ENCODE measurements at regions not wholly inside any gene's neighbourhood (a gene's known extent, or its start where the extent isn't known, plus 50 kb on each side); places are given as distances from the start of the nearest gene placed in this dataset.

DNA sequence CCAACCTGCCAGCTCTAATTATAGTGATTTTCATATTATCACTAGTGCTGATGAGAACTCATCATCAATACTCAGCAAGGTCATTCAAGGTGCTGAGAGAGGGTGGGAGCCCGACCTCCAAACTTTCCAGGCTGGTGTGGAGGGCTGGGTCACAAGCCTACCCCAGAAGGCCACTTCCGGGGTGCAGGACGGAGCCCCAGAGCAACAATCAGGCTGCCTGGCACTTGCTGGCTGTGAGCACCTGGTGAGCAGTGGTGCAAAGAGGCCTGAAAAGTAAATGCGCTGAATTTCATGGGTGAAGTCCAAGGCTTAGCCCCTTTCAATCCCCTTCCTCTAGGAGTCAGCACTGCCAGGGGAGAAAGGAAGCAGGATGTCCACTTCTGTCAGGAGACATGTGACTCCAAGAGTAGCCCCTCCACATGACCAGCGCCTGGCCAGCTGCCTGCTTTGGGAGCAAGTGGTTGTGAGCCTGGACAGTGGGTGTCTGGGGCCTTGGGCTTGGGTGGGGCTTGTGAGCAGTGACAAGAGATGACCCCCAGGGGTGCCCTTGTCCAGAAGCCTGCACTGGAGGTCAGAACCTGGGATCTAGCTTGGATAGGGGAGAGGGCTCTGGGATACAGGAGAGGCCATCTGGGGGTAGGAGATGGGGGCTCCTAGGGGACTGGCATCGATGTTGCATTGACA lies 165.0 kb upstream of the TLE3 start:
- no peaks in the 10 kb centered on the region for H3K36me3 ChIP-seq
- H3K27me3 ChIP-seq: no peaks in the 10 kb centered on the region
- H3F3A ChIP-seq (ENCODE audit: low read depth): peaks cover 10% of the 10 kb centered on the region
- H3K9me3 Mint-ChIP-seq: peaks cover 6% of the 10 kb centered on the region
- H3K4me3 Mint-ChIP-seq: peak overlapping the region; percentile 8
- no peak overlapping the region for H2AFZ ChIP-seq (replicated peaks)
- H3K9me3 ChIP-seq (ENCODE audit: low read depth): no peaks in the 10 kb centered on the region
- H3K27me3 Mint-ChIP-seq (ENCODE audit: insufficient read depth, low read depth): peaks cover 24% of the 10 kb centered on the region
- DNase-seq (ENCODE audit: low spot score): no peak
- H3K36me3 Mint-ChIP-seq: no peaks in the 10 kb centered on the region
- H3K9ac ChIP-seq: no peak overlapping the region
- H3K27ac ChIP-seq: no peak overlapping the region
- H3K4me1 ChIP-seq: peaks cover 22% of the 10 kb centered on the region
- no peak overlapping the region for H3K4me2 ChIP-seq
- H3K4me3 ChIP-seq: no peak overlapping the region
- no peak overlapping the region for H3K27ac Mint-ChIP-seq
- no peaks in the 10 kb centered on the region for H3K79me2 ChIP-seq (ENCODE audit: low read depth)
- H3K4me1 Mint-ChIP-seq: peaks cover 72% of the 10 kb centered on the region
- no peaks in the 10 kb centered on the region for H4K20me1 ChIP-seq (ENCODE audit: low read depth)
- TF ChIP-seq, protein P1, sequence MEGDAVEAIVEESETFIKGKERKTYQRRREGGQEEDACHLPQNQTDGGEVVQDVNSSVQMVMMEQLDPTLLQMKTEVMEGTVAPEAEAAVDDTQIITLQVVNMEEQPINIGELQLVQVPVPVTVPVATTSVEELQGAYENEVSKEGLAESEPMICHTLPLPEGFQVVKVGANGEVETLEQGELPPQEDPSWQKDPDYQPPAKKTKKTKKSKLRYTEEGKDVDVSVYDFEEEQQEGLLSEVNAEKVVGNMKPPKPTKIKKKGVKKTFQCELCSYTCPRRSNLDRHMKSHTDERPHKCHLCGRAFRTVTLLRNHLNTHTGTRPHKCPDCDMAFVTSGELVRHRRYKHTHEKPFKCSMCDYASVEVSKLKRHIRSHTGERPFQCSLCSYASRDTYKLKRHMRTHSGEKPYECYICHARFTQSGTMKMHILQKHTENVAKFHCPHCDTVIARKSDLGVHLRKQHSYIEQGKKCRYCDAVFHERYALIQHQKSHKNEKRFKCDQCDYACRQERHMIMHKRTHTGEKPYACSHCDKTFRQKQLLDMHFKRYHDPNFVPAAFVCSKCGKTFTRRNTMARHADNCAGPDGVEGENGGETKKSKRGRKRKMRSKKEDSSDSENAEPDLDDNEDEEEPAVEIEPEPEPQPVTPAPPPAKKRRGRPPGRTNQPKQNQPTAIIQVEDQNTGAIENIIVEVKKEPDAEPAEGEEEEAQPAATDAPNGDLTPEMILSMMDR (IDR thresholded peaks at IDR 0.05): no peak
- TF ChIP-seq EZH2 (IDR thresholded peaks at IDR 0.05) (no peak), EZH2phosphoT487 (IDR thresholded peaks at IDR 0.05) (no peak)

DNA sequence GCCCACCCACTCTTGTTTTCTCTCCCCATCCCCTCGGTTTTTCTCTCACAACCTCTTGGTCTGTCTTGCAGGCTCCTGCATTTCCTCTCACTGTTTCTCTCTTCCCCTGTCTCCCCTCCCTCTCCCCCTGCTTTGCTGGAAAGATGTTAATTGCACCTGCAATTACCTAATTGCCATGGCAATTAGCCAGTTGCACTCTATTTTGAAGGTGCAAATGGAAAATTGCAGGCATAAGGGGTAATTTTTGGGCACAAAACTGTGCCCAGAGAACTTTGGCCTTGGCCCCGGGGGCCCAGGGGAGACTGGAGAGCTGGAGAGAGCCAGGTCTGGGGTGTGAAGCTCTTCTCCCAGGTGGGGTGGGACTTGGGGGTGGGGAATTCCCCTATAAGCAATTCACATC lies 164.5 kb upstream of the TLE3 start:
- Histone ChIP-seq H4K20me1 (ENCODE audit: low read depth) (no peaks in the 10 kb centered on the region), H3K36me3 (no peaks in the 10 kb centered on the region), H3K4me3 (no peak overlapping the region), H3K4me1 (peaks cover 22% of the 10 kb centered on the region), H3K4me2 (no peak overlapping the region), H3K9ac (no peak overlapping the region), H3K27me3 (no peaks in the 10 kb centered on the region), H3F3A (ENCODE audit: low read depth) (peaks cover 10% of the 10 kb centered on the region), H3K9me3 (ENCODE audit: low read depth) (no peaks in the 10 kb centered on the region), H3K79me2 (ENCODE audit: low read depth) (no peaks in the 10 kb centered on the region), H3K27ac (no peak overlapping the region), H2AFZ (replicated peaks) (no peak overlapping the region)
- no peak overlapping the region for H3K4me3 Mint-ChIP-seq
- TF ChIP-seq, protein P1 (IDR thresholded peaks at IDR 0.05): no peak
- TF ChIP-seq EZH2phosphoT487 (IDR thresholded peaks at IDR 0.05): no peak
- TF ChIP-seq EZH2 (IDR thresholded peaks at IDR 0.05): no peak
- no peaks in the 10 kb centered on the region for H3K36me3 Mint-ChIP-seq
- DNase-seq (ENCODE audit: low spot score): no peak
- H3K27ac Mint-ChIP-seq: peak overlapping the region; percentile 72
- H3K4me1 Mint-ChIP-seq: peaks cover 66% of the 10 kb centered on the region
- peaks cover 19% of the 10 kb centered on the region for H3K27me3 Mint-ChIP-seq (ENCODE audit: insufficient read depth, low read depth)
- peaks cover 7% of the 10 kb centered on the region for H3K9me3 Mint-ChIP-seq

DNA sequence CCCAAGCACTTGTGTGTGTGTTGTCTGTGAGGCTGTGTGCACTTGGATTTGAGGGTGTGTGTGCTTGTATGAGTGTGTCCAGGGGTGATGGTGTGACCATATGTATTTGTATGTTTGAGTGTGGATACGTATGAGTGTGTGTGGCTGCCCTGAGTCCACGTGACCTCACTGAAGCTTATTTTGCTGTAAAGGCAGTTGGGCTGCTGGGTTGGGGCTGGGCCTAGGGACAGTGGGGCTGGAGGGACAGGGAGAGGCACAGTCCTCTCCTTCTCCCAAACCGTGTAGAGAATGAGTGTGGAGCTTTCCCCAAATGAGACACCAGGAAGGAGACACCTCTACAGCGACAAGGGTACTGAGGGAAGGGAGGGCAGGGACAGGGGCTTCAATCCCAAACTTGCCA lies 163.4 kb upstream of the TLE3 start:
- H3K4me1 Mint-ChIP-seq: peaks cover 59% of the 10 kb centered on the region
- H3K79me2 ChIP-seq (ENCODE audit: low read depth): no peaks in the 10 kb centered on the region
- no peak overlapping the region for H3K4me3 Mint-ChIP-seq
- no peaks in the 10 kb centered on the region for H3K27me3 ChIP-seq
- H3K36me3 Mint-ChIP-seq: no peaks in the 10 kb centered on the region
- H3K9me3 ChIP-seq (ENCODE audit: low read depth): no peaks in the 10 kb centered on the region
- TF ChIP-seq EZH2 (IDR thresholded peaks at IDR 0.05) (no peak), EZH2phosphoT487 (IDR thresholded peaks at IDR 0.05) (no peak)
- TF ChIP-seq, protein P1 (IDR thresholded peaks at IDR 0.05): no peak
- no peak overlapping the region for H2AFZ ChIP-seq (replicated peaks)
- H4K20me1 ChIP-seq (ENCODE audit: low read depth): no peaks in the 10 kb centered on the region
- no peak overlapping the region for H3K9ac ChIP-seq
- no peak overlapping the region for H3K4me3 ChIP-seq
- no peak overlapping the region for H3K4me2 ChIP-seq
- H3F3A ChIP-seq (ENCODE audit: low read depth): peaks cover 10% of the 10 kb centered on the region
- no peak for DNase-seq (ENCODE audit: low spot score)
- H3K27ac ChIP-seq: no peak overlapping the region
- H3K27ac Mint-ChIP-seq: no peak overlapping the region
- H3K36me3 ChIP-seq: no peaks in the 10 kb centered on the region
- peaks cover 8% of the 10 kb centered on the region for H3K9me3 Mint-ChIP-seq
- H3K4me1 ChIP-seq: peaks cover 14% of the 10 kb centered on the region
- H3K27me3 Mint-ChIP-seq (ENCODE audit: insufficient read depth, low read depth): peaks cover 19% of the 10 kb centered on the region
